ENCODE measurements at regions not wholly inside any gene's neighbourhood (a gene's known extent, or its start where the extent isn't known, plus 50 kb on each side); places are given as distances from the start of the nearest gene placed in this dataset.

DNA sequence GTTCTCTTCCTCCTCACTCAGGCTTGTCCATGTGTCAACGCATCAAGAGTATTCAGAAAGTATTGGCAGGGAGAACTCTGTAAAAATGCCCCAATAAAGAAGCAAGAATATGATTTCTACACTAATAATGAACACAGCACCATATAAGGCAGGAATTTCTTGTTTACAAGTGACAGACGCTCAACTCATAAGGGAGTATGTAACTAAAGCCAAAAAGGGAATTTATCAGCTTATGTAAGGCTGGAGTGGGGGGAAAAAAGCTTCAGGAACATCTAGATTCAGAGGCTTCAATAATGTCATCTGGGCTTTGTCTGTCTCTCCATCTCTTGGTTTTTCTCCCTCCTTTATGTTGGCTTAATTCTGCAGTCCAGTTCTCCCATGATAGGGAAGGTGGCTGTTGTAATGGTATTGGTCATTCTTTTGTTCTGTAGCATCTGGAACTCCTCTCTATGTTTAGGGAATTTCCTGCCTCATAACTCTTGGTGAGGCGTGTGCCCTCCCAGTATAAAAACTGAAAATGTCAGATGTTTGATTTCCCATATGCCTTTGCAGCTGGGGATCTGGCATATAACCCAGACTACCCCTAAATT lies 125.1 kb upstream of the COL21A1 start:
- TF ChIP-seq YY1 (IDR thresholded peaks at IDR 0.05; ENCODE audit: insufficient read depth, insufficient read length) (no peak), SUZ12 (IDR thresholded peaks at IDR 0.05; ENCODE audit: extremely low read depth, insufficient read depth, insufficient read length) (no peak)
